Fibroblast of skin of abdomen (primary cell): ENCODE measurements at regions not wholly inside any gene's neighbourhood (a gene's known extent, or its start where the extent isn't known, plus 50 kb on each side); places are given as distances from the start of the nearest gene placed in this dataset.

Source experiments
- DNase-seq: peaks from one replicate; pipeline ENCODE4 v3.0.0-alpha.2; 2013

GRCh38 chr11:122441666-122442035, 213.9 kb upstream of the UBASH3B start:
- no peak for DNase-seq

GRCh38 chr11:122440811-122441665, 214.5 kb upstream of the UBASH3B start:
- peak; percentile 23 for DNase-seq

- peak; percentile 18 for DNase-seq
Observed at GRCh38 chr11:122439866-122440810, 215.4 kb upstream of the UBASH3B start.

GRCh38 chr11:122436188-122436555, 219.3 kb upstream of the UBASH3B start:
- no peak for DNase-seq

GRCh38 chr11:122435540-122436187, 219.9 kb upstream of the UBASH3B start:
- no peak for DNase-seq

- no peak for DNase-seq
Observed at GRCh38 chr11:122434786-122435185, 220.7 kb upstream of the UBASH3B start.

- DNase-seq, result no peak
Observed at GRCh38 chr11:122430490-122430889, 225.0 kb upstream of the UBASH3B start.

- DNase-seq, result no peak
Observed at GRCh38 chr11:122426073-122426472, 229.4 kb upstream of the UBASH3B start.

GRCh38 chr11:122424636-122425035, 230.9 kb upstream of the UBASH3B start:
- DNase-seq, result no peak

- no peak for DNase-seq
Observed at GRCh38 chr11:122423886-122424285, 231.6 kb upstream of the UBASH3B start.

- no peak for DNase-seq
Observed at GRCh38 chr11:122423273-122423672, 232.2 kb upstream of the UBASH3B start.

- DNase-seq, result peak; percentile 24
Observed at GRCh38 chr11:122422682-122423081, 232.8 kb upstream of the UBASH3B start.

GRCh38 chr11:122421702-122422101, 233.8 kb upstream of the UBASH3B start:
- no peak for DNase-seq

- DNase-seq, result no peak
Observed at GRCh38 chr11:122418032-122418431, 237.5 kb upstream of the UBASH3B start.

GRCh38 chr11:122414406-122415018, 241.0 kb upstream of the UBASH3B start:
- no peak for DNase-seq

- DNase-seq, result no peak
Observed at GRCh38 chr11:122413677-122414076, 241.8 kb upstream of the UBASH3B start.

- DNase-seq, result no peak
Observed at GRCh38 chr11:122412581-122412980, 242.9 kb upstream of the UBASH3B start.

GRCh38 chr11:122406466-122406865, 249.1 kb upstream of the UBASH3B start:
- no peak for DNase-seq

GRCh38 chr11:122405547-122406341, 249.8 kb upstream of the UBASH3B start:
- peak; percentile 43 for DNase-seq

GRCh38 chr11:122404571-122404970, 251.0 kb upstream of the UBASH3B start:
- DNase-seq, result no peak

- peak; percentile 83 for DNase-seq
Observed at GRCh38 chr11:122401581-122401980, 253.9 kb upstream of the UBASH3B start.

GRCh38 chr11:122399375-122399774, 256.1 kb upstream of the UBASH3B start:
- DNase-seq, result no peak
